Esophagus muscularis mucosa (tissue), 4 donors: ENCODE measurements at regions not wholly inside any gene's neighbourhood (a gene's known extent, or its start where the extent isn't known, plus 50 kb on each side); places are given as distances from the start of the nearest gene placed in this dataset.

Experiments used
- EP300 ChIP-seq: sonication (generic); formaldehyde crosslinking; IDR thresholded peaks from one replicate; pipeline ENCODE4 v1.6.1; 2017; ENCODE audit warnings: antibody characterized with exemption
- POLR2A ChIP-seq: fragments of 450-650 bp; IDR thresholded peaks from one replicate; pipeline ENCODE4 v1.6.1; 2017; ENCODE audit warnings: antibody characterized with exemption, moderate library complexity, mild to moderate bottlenecking, low read depth
- POLR2AphosphoS5 ChIP-seq, 2 donors: sonication (generic); formaldehyde crosslinking; IDR thresholded peaks; one replicate each; pipeline ENCODE4 v1.6.1; 2017; ENCODE audit warnings: antibody characterized with exemption in 2 of 2
- TF ChIP-seq, protein P1 (sequence below), 3 experiments: fragments of 200-600 bp in 2 of 3; fragments of 450-650 bp in 1 of 3; sonication (generic) in 2 of 3; IDR thresholded peaks; one replicate each; pipeline ENCODE4 v1.5.1; 2017 to 2019; ENCODE audit warnings: antibody characterized with exemption in 3 of 3, mild to moderate bottlenecking in 2 of 3, moderate library complexity in 1 of 3

DNA sequence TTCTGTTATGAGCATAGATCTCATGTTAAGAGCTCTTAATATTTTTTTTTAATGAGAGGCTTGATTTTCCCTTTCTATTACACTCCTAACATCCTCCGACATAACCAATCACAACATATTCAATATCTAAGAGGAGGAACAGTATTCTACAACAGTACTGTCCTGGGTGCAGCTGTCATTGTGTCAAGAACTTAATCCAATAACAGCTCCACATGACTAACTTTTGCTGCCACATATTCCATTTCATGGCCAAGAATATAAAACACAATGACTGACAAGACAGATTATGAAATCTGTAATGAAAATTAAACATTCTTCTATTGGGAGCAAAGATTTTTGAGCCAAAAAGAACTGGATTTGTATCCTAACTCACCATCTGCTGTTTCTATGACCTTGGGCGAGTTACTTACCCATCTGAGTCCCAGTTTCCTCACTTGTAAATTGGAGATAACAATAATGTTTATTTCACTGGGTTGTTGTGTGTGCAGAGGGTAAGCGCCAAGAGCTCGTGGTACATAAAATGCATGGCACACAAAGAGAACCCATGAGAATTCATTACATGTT, 405.6 kb downstream of the SPRY1 start:
- TF ChIP-seq, protein P1, sequence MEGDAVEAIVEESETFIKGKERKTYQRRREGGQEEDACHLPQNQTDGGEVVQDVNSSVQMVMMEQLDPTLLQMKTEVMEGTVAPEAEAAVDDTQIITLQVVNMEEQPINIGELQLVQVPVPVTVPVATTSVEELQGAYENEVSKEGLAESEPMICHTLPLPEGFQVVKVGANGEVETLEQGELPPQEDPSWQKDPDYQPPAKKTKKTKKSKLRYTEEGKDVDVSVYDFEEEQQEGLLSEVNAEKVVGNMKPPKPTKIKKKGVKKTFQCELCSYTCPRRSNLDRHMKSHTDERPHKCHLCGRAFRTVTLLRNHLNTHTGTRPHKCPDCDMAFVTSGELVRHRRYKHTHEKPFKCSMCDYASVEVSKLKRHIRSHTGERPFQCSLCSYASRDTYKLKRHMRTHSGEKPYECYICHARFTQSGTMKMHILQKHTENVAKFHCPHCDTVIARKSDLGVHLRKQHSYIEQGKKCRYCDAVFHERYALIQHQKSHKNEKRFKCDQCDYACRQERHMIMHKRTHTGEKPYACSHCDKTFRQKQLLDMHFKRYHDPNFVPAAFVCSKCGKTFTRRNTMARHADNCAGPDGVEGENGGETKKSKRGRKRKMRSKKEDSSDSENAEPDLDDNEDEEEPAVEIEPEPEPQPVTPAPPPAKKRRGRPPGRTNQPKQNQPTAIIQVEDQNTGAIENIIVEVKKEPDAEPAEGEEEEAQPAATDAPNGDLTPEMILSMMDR (IDR thresholded peaks at IDR 0.05), result no peak
- TF ChIP-seq POLR2AphosphoS5 (IDR thresholded peaks at IDR 0.05) (no peak), POLR2A (no peak), EP300 (no peak)
